ENCODE measurements at regions not wholly inside any gene's neighbourhood (a gene's known extent, or its start where the extent isn't known, plus 50 kb on each side); places are given as distances from the start of the nearest gene placed in this dataset.

GRCh38 chr9:14432666-14433350, 118.9 kb upstream of the NFIB start:
- no peak for DNase-seq (ENCODE audit: low spot score)

- peak; percentile 67 for DNase-seq (ENCODE audit: low spot score)
These were observed 114.9 kb upstream of the NFIB start for GRCh38 chr9:14428781-14429230.

- DNase-seq (ENCODE audit: low spot score) = no peak
These were observed 113.5 kb upstream of the NFIB start for GRCh38 chr9:14427419-14427818.

GRCh38 chr9:14424983-14425382, 111.0 kb upstream of the NFIB start:
- DNase-seq (ENCODE audit: low spot score) = no peak

GRCh38 chr9:14424289-14424688, 110.3 kb upstream of the NFIB start:
- no peak for DNase-seq (ENCODE audit: low spot score)

GRCh38 chr9:14423815-14424261, 109.9 kb upstream of the NFIB start:
- no peak for DNase-seq (ENCODE audit: low spot score)

- no peak for DNase-seq (ENCODE audit: low spot score)
These were observed 107.3 kb upstream of the NFIB start for GRCh38 chr9:14421291-14421690.

GRCh38 chr9:14418941-14419937, 105.3 kb upstream of the NFIB start:
- no peak for DNase-seq (ENCODE audit: low spot score)

GRCh38 chr9:14418301-14418940, 104.5 kb upstream of the NFIB start:
- DNase-seq (ENCODE audit: low spot score) = no peak

GRCh38 chr9:14417237-14417636, 103.3 kb upstream of the NFIB start:
- no peak for DNase-seq (ENCODE audit: low spot score)

- DNase-seq (ENCODE audit: low spot score) = no peak
These were observed 102.0 kb upstream of the NFIB start for GRCh38 chr9:14415947-14416346.

GRCh38 chr9:14413812-14414211, 99.9 kb upstream of the NFIB start:
- DNase-seq (ENCODE audit: low spot score) = no peak

- no peak for DNase-seq (ENCODE audit: low spot score)
These were observed 98.8 kb upstream of the NFIB start for GRCh38 chr9:14412775-14413174.

- DNase-seq (ENCODE audit: low spot score) = no peak
These were observed 92.5 kb upstream of the NFIB start for GRCh38 chr9:14406463-14406862.

- no peak for DNase-seq (ENCODE audit: low spot score)
These were observed 91.3 kb upstream of the NFIB start for GRCh38 chr9:14405176-14405706.

- DNase-seq (ENCODE audit: low spot score) = no peak
These were observed 89.1 kb upstream of the NFIB start for GRCh38 chr9:14403081-14403480.

GRCh38 chr9:14402583-14402982, 88.6 kb upstream of the NFIB start:
- no peak for DNase-seq (ENCODE audit: low spot score)

GRCh38 chr9:14401911-14402310, 88.0 kb upstream of the NFIB start:
- no peak for DNase-seq (ENCODE audit: low spot score)

GRCh38 chr9:14400658-14400995, 86.7 kb upstream of the NFIB start:
- DNase-seq (ENCODE audit: low spot score) = peak; percentile 49

- DNase-seq (ENCODE audit: low spot score) = no peak
These were observed 86.1 kb upstream of the NFIB start for GRCh38 chr9:14399756-14400657.

- no peak for DNase-seq (ENCODE audit: low spot score)
These were observed 84.5 kb upstream of the NFIB start for GRCh38 chr9:14398473-14398872.

Data from ureter (tissue), 1 donor.